Left lung (tissue), 4 donors: ENCODE measurements at regions not wholly inside any gene's neighbourhood (a gene's known extent, or its start where the extent isn't known, plus 50 kb on each side); places are given as distances from the start of the nearest gene placed in this dataset.
A peak's percentile ranks its signal among the peaks of the same experiment; 100 is the strongest.

Source experiments
- ATAC-seq: fragments of 200-7000 bp; cut with Tn5 transposase; one replicate; pipeline ENCODE4 v1.9.1; 2020; ENCODE audit warnings: moderate library complexity
- DNase-seq, 4 donors: peaks; one replicate each; pipeline ENCODE4 v3.0.0-alpha.2; 2013 to 2020
- H3K27ac ChIP-seq, 2 donors: fragments of 200-600 bp; sonication (generic) in 1 of 2; one replicate each; pipeline versions ENCODE4 v1.5.0 to v1.8.0; 2020 to 2021
- H3K27me3 ChIP-seq, 2 donors: fragments of 200-600 bp; sonication (generic) in 1 of 2; one replicate each; pipeline versions ENCODE4 v1.5.0 to v1.8.0; 2020 to 2021
- H3K36me3 ChIP-seq, 2 donors: fragments of 200-600 bp; sonication (generic) in 1 of 2; one replicate each; pipeline versions ENCODE4 v1.5.0 to v1.8.0; 2020 to 2021
- H3K4me1 ChIP-seq, 2 donors: fragments of 200-600 bp; one replicate each; pipeline ENCODE4 v1.8.0; 2021
- H3K4me3 ChIP-seq, 2 donors: fragments of 200-600 bp; sonication (generic) in 1 of 2; one replicate each; pipeline versions ENCODE4 v1.5.0 to v1.8.0; 2020 to 2021; ENCODE audit warnings: mild to moderate bottlenecking in 1 of 2
- H3K9me3 ChIP-seq, 2 donors: fragments of 200-600 bp; sonication (generic) in 1 of 2; one replicate each; pipeline versions ENCODE4 v1.5.0 to v1.8.0; 2020 to 2021
- CTCF ChIP-seq, 2 donors: fragments of 200-600 bp; sonication (generic) in 1 of 2; IDR thresholded peaks; one replicate each; pipeline versions ENCODE4 v1.5.0 to v1.8.0; 2021; ENCODE audit warnings: antibody characterized with exemption in 2 of 2
- intact Hi-C, 2 donors: fragments of 100-400 bp; cut with DNase I; formaldehyde crosslinking; loops; one replicate each; pipeline versions ENCODE4 v1.11.2 to v1.14.2; 2022
- donor health status: DM: no; HTN: yes; CAD: no.
- donor health status: DM: no; HTN: no; CAD: no.

DNA sequence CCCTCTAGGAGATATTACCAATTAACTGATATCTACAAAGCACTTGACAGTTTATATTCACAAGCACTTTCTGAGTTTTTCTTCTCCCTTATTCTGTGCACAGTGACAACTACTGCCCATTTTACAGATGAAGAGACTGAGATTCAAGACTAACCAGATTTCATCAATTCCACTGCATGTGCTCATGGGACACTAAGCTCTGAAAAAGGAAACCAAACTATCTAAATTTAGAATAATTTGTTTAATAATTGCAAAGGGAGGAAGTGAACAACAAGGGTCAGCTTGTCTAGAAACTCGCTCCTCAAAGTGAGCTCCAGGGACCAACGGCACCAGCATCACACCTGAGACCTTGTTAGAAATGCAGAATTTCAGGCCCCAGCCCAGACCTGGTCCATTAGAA lies 50.8 kb upstream of the MYLIP start:
- intact Hi-C loops = no loop called here
- H3K27me3 ChIP-seq = no peaks in the 10 kb centered on the region

DNA sequence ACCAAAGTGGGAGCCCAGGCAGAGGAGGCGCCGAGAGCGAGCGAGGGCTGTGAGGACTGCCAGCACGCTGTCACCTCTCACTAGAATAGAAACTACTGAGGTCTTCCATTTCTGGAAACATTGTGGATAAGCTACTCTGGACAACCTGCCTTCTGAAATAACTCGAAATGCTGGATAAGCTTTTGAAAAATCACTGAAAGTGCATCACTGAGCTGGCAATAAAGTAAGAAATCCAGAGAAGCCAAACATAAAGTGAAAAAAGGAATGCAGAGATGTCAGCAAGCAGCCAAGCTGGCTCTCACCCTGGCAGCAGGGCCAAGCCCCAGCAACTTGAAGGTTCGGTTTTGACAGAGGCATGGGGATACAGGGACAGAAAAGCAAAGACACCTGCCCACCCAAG lies 59.2 kb upstream of the MYLIP start:
- Histone ChIP-seq H3K27me3 (no peaks in the 10 kb centered on the region), H3K9me3 (no peaks in the 10 kb centered on the region), H3K4me3 (no peak overlapping the region), H3K4me1 (no peaks in the 10 kb centered on the region), H3K27ac (no peak overlapping the region), H3K36me3 (no peaks in the 10 kb centered on the region)
- TF ChIP-seq CTCF (IDR thresholded peaks at IDR 0.05) = no peak
- intact Hi-C loops = no loop called here
- DNase-seq (no peak), ATAC-seq (no peak)

More for the DNA sequence above, 50.8 kb upstream of the MYLIP start:
- no peak for DNase-seq
- TF ChIP-seq CTCF (IDR thresholded peaks at IDR 0.05) = no peak
- no peak overlapping the region for H3K27ac ChIP-seq
- no peaks in the 10 kb centered on the region for H3K4me1 ChIP-seq
- no peaks in the 10 kb centered on the region for H3K36me3 ChIP-seq
- no peak overlapping the region for H3K4me3 ChIP-seq
- H3K9me3 ChIP-seq = no peaks in the 10 kb centered on the region
- ATAC-seq = no peak

- H3K27ac ChIP-seq = no peak overlapping the region
- no peaks in the 10 kb centered on the region for H3K36me3 ChIP-seq
- H3K4me3 ChIP-seq = no peak overlapping the region
- intact Hi-C loops = no loop called here
- H3K9me3 ChIP-seq = no peaks in the 10 kb centered on the region
- no peak for TF ChIP-seq CTCF (IDR thresholded peaks at IDR 0.05)
- ATAC-seq (no peak), DNase-seq (peak in 1 of 4 donors; percentile 72)
- H3K4me1 ChIP-seq = no peaks in the 10 kb centered on the region
- no peaks in the 10 kb centered on the region for H3K27me3 ChIP-seq
Measured at GRCh38 chr6:16069222-16069621, 59.7 kb upstream of the MYLIP start.

DNA sequence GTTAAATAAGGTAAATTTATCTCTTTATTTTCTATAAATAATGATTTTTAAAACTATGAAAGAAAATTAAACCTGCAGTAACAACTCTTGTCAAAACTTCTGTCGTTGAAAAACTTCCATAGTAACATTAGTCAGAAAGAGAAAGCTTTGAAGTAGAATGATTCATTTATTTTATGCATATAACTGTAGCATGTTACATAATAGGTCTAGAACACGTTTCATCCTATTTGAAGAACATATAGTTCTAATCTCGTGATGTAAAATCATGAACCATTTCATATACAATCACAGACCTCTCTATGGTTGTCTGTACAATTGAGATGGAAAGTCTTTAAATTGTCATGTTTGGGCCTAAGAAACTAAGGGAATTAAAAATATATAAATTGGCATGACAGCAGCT lies 61.3 kb upstream of the MYLIP start:
- no peak overlapping the region for H3K4me3 ChIP-seq
- no peak overlapping the region for H3K27ac ChIP-seq
- ATAC-seq = no peak
- intact Hi-C loops = no loop called here
- H3K4me1 ChIP-seq = no peaks in the 10 kb centered on the region
- H3K27me3 ChIP-seq = no peaks in the 10 kb centered on the region
- DNase-seq = no peak
- no peak for TF ChIP-seq CTCF (IDR thresholded peaks at IDR 0.05)
- H3K9me3 ChIP-seq = no peaks in the 10 kb centered on the region
- no peaks in the 10 kb centered on the region for H3K36me3 ChIP-seq

GRCh38 chr6:16064671-16065072 lies 64.2 kb upstream of the MYLIP start:
- no peaks in the 10 kb centered on the region for H3K9me3 ChIP-seq
- no peaks in the 10 kb centered on the region for H3K4me1 ChIP-seq
- ATAC-seq (no peak), DNase-seq (no peak)
- H3K4me3 ChIP-seq = no peak overlapping the region
- H3K27me3 ChIP-seq = no peaks in the 10 kb centered on the region
- no peak overlapping the region for H3K27ac ChIP-seq
- no peak for TF ChIP-seq CTCF (IDR thresholded peaks at IDR 0.05)
- intact Hi-C loops = no loop called here
- H3K36me3 ChIP-seq = no peaks in the 10 kb centered on the region
